ENCODE measurements at regions not wholly inside any gene's neighbourhood (a gene's known extent, or its start where the extent isn't known, plus 50 kb on each side); places are given as distances from the start of the nearest gene placed in this dataset.

- CTCF ChIA-PET, result no interaction called here
- peaks cover 6% of the 10 kb centered on the region for H3K4me1 Mint-ChIP-seq
- DNase-seq, result no peak
- peaks cover 4% of the 10 kb centered on the region for H3K27me3 Mint-ChIP-seq
- no peaks in the 10 kb centered on the region for H3K36me3 Mint-ChIP-seq (ENCODE audit: low read depth)
- H3K27ac Mint-ChIP-seq, result no peak overlapping the region
- POLR2A ChIA-PET, result no interaction called here
- H3K9me3 Mint-ChIP-seq, result no peaks in the 10 kb centered on the region
- H3K4me3 Mint-ChIP-seq, result no peak overlapping the region
These were observed 172.7 kb upstream of the FGGY start for GRCh38 chr1:59124166-59124565.

- Mint-ChIP-seq H3K9me3 (no peaks in the 10 kb centered on the region), H3K27ac (no peak overlapping the region), H3K27me3 (peaks cover 4% of the 10 kb centered on the region), H3K36me3 (ENCODE audit: low read depth) (no peaks in the 10 kb centered on the region), H3K4me3 (no peak overlapping the region), H3K4me1 (peaks cover 6% of the 10 kb centered on the region)
- DNase-seq, result no peak
- ChIA-PET POLR2A (no interaction called here), CTCF (no interaction called here)
These were observed 171.7 kb upstream of the FGGY start for GRCh38 chr1:59125154-59125553.

- CTCF ChIA-PET, result no interaction called here
- POLR2A ChIA-PET, result no interaction called here
- no peak for DNase-seq
- Mint-ChIP-seq H3K27ac (no peak overlapping the region), H3K9me3 (no peaks in the 10 kb centered on the region), H3K36me3 (ENCODE audit: low read depth) (no peaks in the 10 kb centered on the region), H3K27me3 (peaks cover 4% of the 10 kb centered on the region), H3K4me1 (peaks cover 6% of the 10 kb centered on the region), H3K4me3 (no peak overlapping the region)
These were observed 171.1 kb upstream of the FGGY start for GRCh38 chr1:59125676-59126320.

GRCh38 chr1:59126366-59126765, 170.5 kb upstream of the FGGY start:
- POLR2A ChIA-PET, result no interaction called here
- no peaks in the 10 kb centered on the region for H3K9me3 Mint-ChIP-seq
- DNase-seq, result no peak
- peaks cover 4% of the 10 kb centered on the region for H3K27me3 Mint-ChIP-seq
- CTCF ChIA-PET, result no interaction called here
- peaks cover 6% of the 10 kb centered on the region for H3K4me1 Mint-ChIP-seq
- H3K36me3 Mint-ChIP-seq (ENCODE audit: low read depth), result no peaks in the 10 kb centered on the region
- H3K27ac Mint-ChIP-seq, result no peak overlapping the region
- H3K4me3 Mint-ChIP-seq, result no peak overlapping the region

- Mint-ChIP-seq H3K36me3 (ENCODE audit: low read depth) (no peaks in the 10 kb centered on the region), H3K4me3 (no peak overlapping the region), H3K27me3 (peaks cover 9% of the 10 kb centered on the region), H3K27ac (no peak overlapping the region), H3K9me3 (no peaks in the 10 kb centered on the region), H3K4me1 (peaks cover 6% of the 10 kb centered on the region)
- DNase-seq, result no peak
- CTCF ChIA-PET, result no interaction called here
- POLR2A ChIA-PET, result no interaction called here
These were observed 168.6 kb upstream of the FGGY start for GRCh38 chr1:59128239-59128736.

GRCh38 chr1:59128784-59129227, 168.1 kb upstream of the FGGY start:
- Mint-ChIP-seq H3K27ac (no peak overlapping the region), H3K4me3 (no peak overlapping the region), H3K36me3 (ENCODE audit: low read depth) (no peaks in the 10 kb centered on the region), H3K9me3 (no peaks in the 10 kb centered on the region), H3K27me3 (peaks cover 10% of the 10 kb centered on the region), H3K4me1 (peaks cover 6% of the 10 kb centered on the region)
- POLR2A ChIA-PET, result no interaction called here
- CTCF ChIA-PET, result no interaction called here
- no peak for DNase-seq

- Mint-ChIP-seq H3K4me3 (no peak overlapping the region), H3K9me3 (no peaks in the 10 kb centered on the region), H3K27ac (no peak overlapping the region), H3K27me3 (peaks cover 10% of the 10 kb centered on the region), H3K36me3 (ENCODE audit: low read depth) (no peaks in the 10 kb centered on the region), H3K4me1 (no peaks in the 10 kb centered on the region)
- POLR2A ChIA-PET, result no interaction called here
- CTCF ChIA-PET, result no interaction called here
- no peak for DNase-seq
These were observed 164.6 kb upstream of the FGGY start for GRCh38 chr1:59132295-59132694.

GRCh38 chr1:59133997-59134396, 162.9 kb upstream of the FGGY start:
- CTCF ChIA-PET, result no interaction called here
- peaks cover 10% of the 10 kb centered on the region for H3K27me3 Mint-ChIP-seq
- no peak for DNase-seq
- H3K4me3 Mint-ChIP-seq, result no peak overlapping the region
- POLR2A ChIA-PET, result no interaction called here
- H3K9me3 Mint-ChIP-seq, result no peaks in the 10 kb centered on the region
- H3K36me3 Mint-ChIP-seq (ENCODE audit: low read depth), result no peaks in the 10 kb centered on the region
- H3K4me1 Mint-ChIP-seq, result peaks cover 1% of the 10 kb centered on the region
- no peak overlapping the region for H3K27ac Mint-ChIP-seq

- ChIA-PET CTCF (no interaction called here), POLR2A (no interaction called here)
- Mint-ChIP-seq H3K4me3 (no peak overlapping the region), H3K27ac (no peak overlapping the region), H3K9me3 (no peaks in the 10 kb centered on the region), H3K36me3 (ENCODE audit: low read depth) (no peaks in the 10 kb centered on the region), H3K4me1 (peaks cover 3% of the 10 kb centered on the region), H3K27me3 (peaks cover 10% of the 10 kb centered on the region)
- DNase-seq, result no peak
These were observed 161.1 kb upstream of the FGGY start for GRCh38 chr1:59135761-59136255.

GRCh38 chr1:59136541-59137275, 160.2 kb upstream of the FGGY start:
- Mint-ChIP-seq H3K36me3 (ENCODE audit: low read depth) (no peaks in the 10 kb centered on the region), H3K9me3 (no peaks in the 10 kb centered on the region), H3K27me3 (peaks cover 10% of the 10 kb centered on the region), H3K4me3 (no peak overlapping the region), H3K27ac (no peak overlapping the region), H3K4me1 (peaks cover 6% of the 10 kb centered on the region)
- POLR2A ChIA-PET, result no interaction called here
- CTCF ChIA-PET, result no interaction called here
- no peak for DNase-seq

- Mint-ChIP-seq H3K27ac (no peak overlapping the region), H3K27me3 (peaks cover 7% of the 10 kb centered on the region), H3K36me3 (ENCODE audit: low read depth) (no peaks in the 10 kb centered on the region), H3K4me1 (peaks cover 8% of the 10 kb centered on the region), H3K4me3 (no peak overlapping the region), H3K9me3 (no peaks in the 10 kb centered on the region)
- CTCF ChIA-PET, result no interaction called here
- no peak for DNase-seq
- POLR2A ChIA-PET, result no interaction called here
These were observed 159.6 kb upstream of the FGGY start for GRCh38 chr1:59137276-59137615.

GRCh38 chr1:59137968-59138367, 158.9 kb upstream of the FGGY start:
- ChIA-PET POLR2A (no interaction called here), CTCF (no interaction called here)
- H3K4me1 Mint-ChIP-seq, result peaks cover 15% of the 10 kb centered on the region
- H3K27ac Mint-ChIP-seq, result no peak overlapping the region
- no peak overlapping the region for H3K4me3 Mint-ChIP-seq
- no peaks in the 10 kb centered on the region for H3K36me3 Mint-ChIP-seq (ENCODE audit: low read depth)
- H3K9me3 Mint-ChIP-seq, result no peaks in the 10 kb centered on the region
- H3K27me3 Mint-ChIP-seq, result peaks cover 4% of the 10 kb centered on the region
- DNase-seq, result no peak

- no peaks in the 10 kb centered on the region for H3K27me3 Mint-ChIP-seq
- H3K9me3 Mint-ChIP-seq, result no peaks in the 10 kb centered on the region
- POLR2A ChIA-PET, result no interaction called here
- DNase-seq, result no peak
- no peaks in the 10 kb centered on the region for H3K36me3 Mint-ChIP-seq (ENCODE audit: low read depth)
- H3K27ac Mint-ChIP-seq, result no peak overlapping the region
- H3K4me3 Mint-ChIP-seq, result no peak overlapping the region
- CTCF ChIA-PET, result no interaction called here
- H3K4me1 Mint-ChIP-seq, result peaks cover 20% of the 10 kb centered on the region
These were observed 158.5 kb upstream of the FGGY start for GRCh38 chr1:59138402-59138801.

GRCh38 chr1:59139396-59139795, 157.5 kb upstream of the FGGY start:
- no peaks in the 10 kb centered on the region for H3K27me3 Mint-ChIP-seq
- CTCF ChIA-PET, result no interaction called here
- no peaks in the 10 kb centered on the region for H3K9me3 Mint-ChIP-seq
- H3K4me3 Mint-ChIP-seq, result no peak overlapping the region
- H3K4me1 Mint-ChIP-seq, result peaks cover 24% of the 10 kb centered on the region
- POLR2A ChIA-PET, result no interaction called here
- DNase-seq, result no peak
- no peak overlapping the region for H3K27ac Mint-ChIP-seq
- no peaks in the 10 kb centered on the region for H3K36me3 Mint-ChIP-seq (ENCODE audit: low read depth)

Data from activated CD4-positive, alpha-beta memory T cell treated with anti-CD3 and anti-CD28 coated beads, Interleukin-2, amount 10 ng/mL, durations not matched to agents 7 days and 5 days (primary cell).